ENCODE measurements at regions not wholly inside any gene's neighbourhood (a gene's known extent, or its start where the extent isn't known, plus 50 kb on each side); places are given as distances from the start of the nearest gene placed in this dataset.
"Not testable (repeated sequence)": the region's sequence is repeated elsewhere in the genome, so short reads cannot be mapped to it uniquely, and the experiment has no call there.

DNA sequence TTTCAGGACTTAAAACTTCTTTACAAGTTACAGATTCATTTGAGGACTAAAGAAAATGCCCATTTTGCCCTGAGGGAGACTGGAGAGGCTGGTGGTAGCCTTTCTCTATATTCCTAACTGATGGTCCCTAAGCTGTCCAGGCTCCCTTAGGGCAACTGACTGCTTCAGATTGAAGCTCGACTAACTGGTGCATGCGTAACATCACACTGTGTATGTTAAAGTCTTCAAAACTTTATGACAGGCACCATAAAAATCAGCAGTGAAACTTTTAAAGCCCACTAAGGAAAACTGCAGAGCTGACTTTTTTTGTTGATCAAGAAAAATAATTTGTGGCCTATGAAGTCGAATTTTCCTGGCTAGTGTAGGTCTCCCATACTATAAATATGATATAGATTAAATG, 233.0 kb upstream of the RPS23 start:
- in situ Hi-C loops (cut with MboI; ENCODE audit: low pct_unique_long_range_greater_than_20kb, low sequenced_read_pairs): no loop called here
- DNase-seq: no peak

DNA sequence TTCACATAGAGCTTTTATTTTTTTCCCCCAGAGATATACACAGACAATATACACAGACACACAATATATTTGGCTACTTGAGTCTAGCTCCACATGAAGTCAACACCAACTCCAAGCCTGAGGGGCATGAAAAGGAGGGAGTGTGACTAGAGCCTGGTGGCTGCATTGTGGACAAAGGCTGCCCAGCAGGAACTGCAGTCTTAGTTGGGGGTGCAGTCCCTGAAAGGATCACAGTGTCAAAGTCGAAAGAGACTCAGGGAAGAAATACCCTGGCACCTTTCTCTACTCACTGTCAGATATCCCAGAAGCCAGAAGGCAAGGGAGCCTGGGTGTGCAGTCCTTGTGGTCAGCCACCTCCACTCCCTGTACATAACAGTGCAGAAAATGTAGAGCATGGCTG, 231.6 kb upstream of the RPS23 start:
- DNase-seq: peak; percentile 37
- in situ Hi-C loops (cut with MboI; ENCODE audit: low pct_unique_long_range_greater_than_20kb, low sequenced_read_pairs): no loop called here

DNA sequence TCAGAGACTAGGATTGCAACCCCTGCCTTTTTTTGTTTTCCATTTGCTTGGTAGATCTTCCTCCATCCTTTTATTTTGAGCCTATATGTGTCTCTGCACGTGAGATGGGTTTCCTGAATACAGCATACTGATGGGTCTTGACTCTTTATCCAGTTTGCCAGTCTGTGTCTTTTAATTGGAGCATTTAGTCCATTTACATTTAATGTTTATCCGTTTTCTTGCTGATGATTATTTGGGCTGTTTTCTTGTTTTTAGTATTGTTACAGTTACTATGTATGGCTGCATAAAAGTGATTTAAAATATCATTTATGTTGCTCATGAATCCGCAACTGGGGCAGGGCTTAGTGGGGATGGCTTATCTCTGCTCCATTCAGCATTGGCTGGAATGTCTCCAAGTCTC, 228.2 kb upstream of the RPS23 start:
- DNase-seq; in situ Hi-C loops (cut with MboI; ENCODE audit: low pct_unique_long_range_greater_than_20kb, low sequenced_read_pairs): not testable (repeated sequence)

DNA sequence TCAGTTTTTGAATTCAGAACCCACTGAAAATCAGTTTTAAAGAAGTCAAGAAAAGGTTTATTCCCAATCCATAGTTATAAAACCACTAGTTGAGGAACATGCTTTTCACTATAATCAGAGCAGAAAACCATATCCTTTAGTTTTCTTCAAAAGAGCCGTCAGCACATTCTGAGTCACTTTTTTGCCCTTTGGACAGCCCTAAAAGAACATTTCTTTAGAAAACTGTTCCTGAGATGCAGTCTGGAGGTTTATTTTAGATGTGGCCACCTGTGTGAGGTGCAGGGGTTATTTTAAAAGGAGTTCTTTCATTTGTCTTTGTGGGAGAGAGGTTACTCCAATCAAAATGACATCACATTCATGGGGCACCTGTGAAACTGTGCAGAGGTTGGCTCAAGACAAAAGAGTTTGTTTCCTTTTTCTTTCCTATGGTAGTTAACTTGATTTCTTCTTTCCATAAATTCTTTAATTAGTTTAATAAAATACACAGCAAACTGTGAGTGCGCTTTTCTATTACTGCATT, 221.6 kb upstream of the RPS23 start:
- no peak for DNase-seq
- in situ Hi-C loops (cut with MboI; ENCODE audit: low pct_unique_long_range_greater_than_20kb, low sequenced_read_pairs): no loop called here

DNA sequence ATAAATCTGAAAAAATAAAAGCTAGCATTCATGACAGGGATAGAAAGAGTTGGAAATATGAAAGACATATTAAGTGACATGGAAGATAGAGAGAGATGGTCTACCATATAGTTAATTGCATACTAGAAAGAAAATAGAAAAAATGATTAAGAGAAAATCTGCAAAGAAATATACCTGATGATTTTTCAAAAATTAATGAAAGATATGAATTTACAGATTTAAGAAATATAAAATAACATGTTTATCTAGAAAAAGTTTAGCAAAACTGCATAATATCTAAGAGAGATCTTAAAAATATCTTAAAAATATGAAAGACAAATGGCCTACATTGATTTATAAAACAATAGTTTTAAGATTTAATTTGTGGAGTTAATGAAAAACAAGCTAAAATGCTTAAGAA, 219.1 kb upstream of the RPS23 start:
- DNase-seq: no peak
- in situ Hi-C loops (cut with MboI; ENCODE audit: low pct_unique_long_range_greater_than_20kb, low sequenced_read_pairs): no loop called here

DNA sequence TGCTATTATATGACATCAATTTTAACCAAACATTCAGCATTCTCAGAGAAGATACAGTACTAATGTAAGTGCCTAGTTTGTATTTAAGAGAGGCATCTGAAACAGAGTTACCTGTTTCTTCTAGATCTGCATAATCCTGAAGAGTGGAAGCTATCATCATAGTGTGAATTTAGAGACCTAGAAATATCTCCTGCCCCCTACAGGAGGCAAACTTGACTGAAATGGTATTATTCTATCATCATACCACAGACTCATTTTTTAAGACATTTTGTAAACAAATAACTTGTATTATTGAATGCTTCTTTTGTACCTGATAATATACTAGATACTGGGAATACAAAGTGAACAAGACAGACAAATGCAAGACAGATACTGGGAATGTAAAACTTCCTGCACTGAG, 216.8 kb upstream of the RPS23 start:
- DNase-seq: no peak
- in situ Hi-C loops (cut with MboI; ENCODE audit: low pct_unique_long_range_greater_than_20kb, low sequenced_read_pairs): no loop called here

DNA sequence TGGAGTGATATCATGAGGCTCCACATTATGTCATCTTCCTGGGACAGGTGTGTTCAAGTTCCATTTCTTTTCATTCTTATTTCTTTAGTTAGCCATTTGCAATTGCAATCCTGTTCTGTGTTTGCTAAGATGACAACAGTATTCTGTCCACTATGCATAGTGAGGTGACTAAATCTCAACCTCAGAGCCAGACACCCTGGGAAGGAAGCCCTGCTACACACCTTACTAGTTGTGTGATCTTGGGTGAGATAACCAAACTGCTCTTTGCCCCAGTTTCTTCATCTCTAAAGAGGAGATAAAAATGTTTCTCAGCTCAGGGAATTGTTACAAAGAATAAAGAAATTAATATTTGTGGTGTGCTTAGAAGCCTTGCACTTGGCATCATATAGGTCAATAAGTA, 215.1 kb upstream of the RPS23 start:
- no peak for DNase-seq
- in situ Hi-C loops (cut with MboI; ENCODE audit: low pct_unique_long_range_greater_than_20kb, low sequenced_read_pairs): no loop called here

DNA sequence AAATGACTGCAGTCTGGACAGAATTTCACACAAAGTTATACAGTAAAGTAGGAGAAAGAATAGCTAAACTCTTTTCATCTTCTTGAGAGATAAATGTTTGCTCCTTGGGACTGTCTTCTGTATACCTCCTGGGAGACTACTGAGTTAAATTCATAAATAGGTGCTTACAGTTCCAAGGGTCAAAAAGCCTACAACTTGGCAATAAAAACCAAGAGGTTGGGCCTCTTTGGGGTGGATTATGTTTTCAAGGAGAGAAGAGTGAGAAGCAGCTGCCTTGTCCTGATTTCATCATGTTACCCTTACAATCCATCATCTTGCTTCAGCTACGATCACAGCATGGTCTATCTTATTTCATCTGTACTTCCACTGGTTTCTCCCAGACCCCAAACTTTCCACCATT, 213.2 kb upstream of the RPS23 start:
- in situ Hi-C loops (cut with MboI; ENCODE audit: low pct_unique_long_range_greater_than_20kb, low sequenced_read_pairs): no loop called here
- DNase-seq: no peak

DNA sequence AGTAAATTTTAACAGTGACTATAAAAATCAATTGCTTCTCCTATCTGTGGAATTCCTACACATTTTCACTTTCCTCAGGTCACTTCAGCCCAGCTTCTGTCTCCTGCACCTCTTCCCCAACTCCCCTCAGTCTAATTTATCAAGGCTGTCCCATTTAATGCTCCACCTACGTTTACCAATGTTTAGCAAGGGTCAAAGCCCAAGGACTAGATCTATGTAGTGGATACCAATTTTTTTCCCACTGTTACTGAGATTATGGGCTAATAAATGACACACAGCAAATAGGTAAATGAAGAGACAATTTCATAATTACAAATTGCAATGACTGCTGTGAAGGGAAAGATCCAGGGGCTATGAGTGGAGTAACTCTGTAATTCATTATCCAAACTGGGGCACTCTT, 211.5 kb upstream of the RPS23 start:
- DNase-seq: no peak
- in situ Hi-C loops (cut with MboI; ENCODE audit: low pct_unique_long_range_greater_than_20kb, low sequenced_read_pairs): no loop called here

DNA sequence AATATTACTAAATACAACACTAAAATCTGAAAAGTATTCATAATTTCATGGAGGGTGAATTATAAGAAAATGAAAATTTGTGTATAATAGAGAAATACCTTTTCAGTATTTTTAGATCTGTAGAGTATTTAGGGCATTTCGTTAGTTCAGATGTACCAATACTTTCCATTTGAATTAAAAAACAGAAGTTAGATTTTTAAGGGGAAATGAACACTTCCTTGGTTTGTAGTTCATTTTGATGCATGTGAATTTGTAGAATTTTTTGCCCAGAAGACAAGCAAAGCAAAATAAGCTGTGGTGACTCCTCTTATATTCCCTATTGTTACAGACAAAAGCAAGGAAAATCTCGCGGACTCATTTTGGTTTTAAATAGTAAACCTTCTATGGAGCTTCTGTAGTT, 209.0 kb upstream of the RPS23 start:
- in situ Hi-C loops (cut with MboI; ENCODE audit: low pct_unique_long_range_greater_than_20kb, low sequenced_read_pairs): no loop called here
- DNase-seq: peak; percentile 29

DNA sequence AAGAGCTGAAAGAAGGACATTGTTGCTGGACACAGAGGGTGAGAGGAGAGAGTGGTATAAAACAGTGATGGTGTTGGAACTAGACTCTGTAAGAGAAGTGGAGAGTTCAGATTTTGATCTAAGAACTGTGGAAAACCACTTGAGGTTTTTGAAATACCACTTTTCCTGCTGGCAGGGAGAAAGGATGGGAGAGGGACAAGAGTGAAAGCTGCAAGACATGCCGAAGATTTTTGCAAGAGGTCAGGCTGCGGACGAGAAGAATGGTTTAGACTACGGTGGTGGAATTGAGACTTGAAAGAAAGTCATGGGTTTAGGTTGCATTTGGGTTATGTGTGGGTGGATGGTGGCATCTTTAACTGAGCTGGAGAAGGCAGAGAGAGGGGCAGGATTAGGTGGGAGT, 202.2 kb upstream of the RPS23 start:
- in situ Hi-C loops (cut with MboI; ENCODE audit: low pct_unique_long_range_greater_than_20kb, low sequenced_read_pairs): no loop called here
- DNase-seq: no peak

DNA sequence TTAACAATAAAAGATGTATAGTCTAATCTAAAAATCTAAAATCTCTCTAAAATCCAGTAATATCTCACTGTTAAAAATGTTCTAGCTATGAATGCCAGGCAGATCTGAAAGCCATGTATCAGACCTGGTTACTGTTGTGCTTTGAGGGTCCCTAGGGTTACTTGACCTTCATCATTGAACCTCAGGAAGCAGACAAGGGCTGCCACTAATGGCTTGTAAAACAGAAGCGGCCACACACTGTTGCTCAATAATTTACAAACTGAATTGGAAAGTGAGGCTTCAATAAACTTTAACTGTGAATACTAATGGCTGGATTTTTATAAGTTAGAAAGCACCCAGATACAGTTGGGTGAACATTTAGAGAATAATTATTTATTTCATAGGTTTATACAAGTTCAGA, 198.0 kb upstream of the RPS23 start:
- DNase-seq: peak; percentile 27
- in situ Hi-C loops (cut with MboI; ENCODE audit: low pct_unique_long_range_greater_than_20kb, low sequenced_read_pairs): no loop called here

DNA sequence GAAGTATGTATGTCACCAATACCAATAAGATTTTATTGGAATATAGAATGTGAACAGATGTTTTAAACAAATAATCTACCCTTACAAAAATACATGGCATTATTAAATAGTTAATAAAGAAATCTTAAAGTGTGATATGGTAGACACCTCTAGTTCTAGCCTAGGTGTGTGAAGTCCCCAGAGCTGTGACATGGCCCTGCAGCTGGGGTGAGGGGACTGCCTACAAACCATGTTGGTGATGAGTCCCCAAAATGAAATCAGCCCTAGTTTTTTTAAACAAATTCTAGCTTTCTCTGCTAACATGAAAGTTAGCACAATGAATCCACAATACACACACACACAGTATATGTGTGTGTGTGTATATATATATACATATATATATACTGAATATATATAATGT, 195.1 kb upstream of the RPS23 start:
- in situ Hi-C loops (cut with MboI; ENCODE audit: low pct_unique_long_range_greater_than_20kb, low sequenced_read_pairs): no loop called here
- DNase-seq: no peak

DNA sequence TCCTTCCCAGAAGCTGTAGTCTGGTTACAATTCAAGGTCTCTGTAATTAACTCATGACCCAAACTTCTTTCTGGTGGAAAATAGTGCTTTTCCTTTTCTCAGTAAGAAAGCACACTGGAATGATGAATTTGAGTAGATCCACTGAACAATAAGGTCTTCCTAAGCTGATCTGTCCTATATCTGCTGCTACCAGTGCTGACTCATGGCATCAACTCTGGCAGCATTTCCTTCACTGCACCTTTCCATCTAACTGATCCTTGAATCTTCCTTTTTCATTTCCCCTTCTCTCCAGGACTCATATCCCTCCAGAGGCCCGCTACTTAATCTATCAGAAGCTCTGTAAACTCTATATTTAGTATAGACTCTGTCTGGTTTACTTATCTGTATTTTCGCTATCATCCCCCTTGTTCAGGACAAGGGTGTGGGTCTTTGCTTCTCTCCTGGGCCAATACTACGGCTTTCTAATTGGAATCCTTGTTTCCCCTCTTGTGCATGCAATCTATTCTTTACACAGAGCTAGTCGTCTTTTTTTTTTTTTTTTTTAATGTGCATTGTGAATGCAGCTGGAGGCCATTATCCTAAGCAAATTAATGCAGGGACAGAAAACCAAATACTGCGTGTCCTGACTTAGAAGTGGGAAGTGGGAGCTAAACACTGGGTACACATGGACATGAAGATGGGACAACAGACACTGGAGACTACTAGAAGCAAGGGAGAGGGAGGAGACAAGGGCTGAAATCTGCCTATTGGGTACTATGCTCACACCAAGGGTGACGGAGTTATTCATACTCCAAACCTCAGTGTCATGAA, 192.2 kb upstream of the RPS23 start:
- DNase-seq: no peak
- in situ Hi-C loops (cut with MboI; ENCODE audit: low pct_unique_long_range_greater_than_20kb, low sequenced_read_pairs): no loop called here

DNA sequence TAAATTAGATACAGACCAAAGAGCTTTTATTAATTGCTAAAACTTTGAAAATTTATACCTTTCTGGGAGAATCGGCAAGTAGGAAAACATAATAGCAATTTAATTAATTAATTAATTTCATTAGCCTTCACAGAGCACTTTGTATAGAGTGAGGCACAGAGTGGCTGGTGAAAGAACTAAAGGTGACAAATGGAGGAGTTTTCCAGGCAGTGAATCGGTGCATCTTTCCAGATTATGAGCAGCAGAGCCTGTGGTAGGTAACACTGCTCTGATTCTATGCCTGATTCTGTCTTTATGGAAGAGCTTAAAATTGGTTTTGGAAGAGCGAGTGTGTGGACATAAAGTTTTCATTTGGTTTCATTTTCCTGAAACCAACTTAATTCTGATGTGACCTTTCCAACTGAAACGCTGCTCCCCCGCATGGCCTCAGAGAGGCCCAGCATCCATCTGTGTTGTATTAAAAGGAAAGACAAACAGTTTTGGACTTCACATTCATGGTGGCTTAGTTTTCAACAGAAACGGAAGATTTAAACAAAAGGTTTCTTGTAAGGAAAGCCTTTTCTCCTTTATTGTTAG, 188.9 kb upstream of the RPS23 start:
- peak; percentile 39 for DNase-seq
- in situ Hi-C loops (cut with MboI; ENCODE audit: low pct_unique_long_range_greater_than_20kb, low sequenced_read_pairs): no loop called here

DNA sequence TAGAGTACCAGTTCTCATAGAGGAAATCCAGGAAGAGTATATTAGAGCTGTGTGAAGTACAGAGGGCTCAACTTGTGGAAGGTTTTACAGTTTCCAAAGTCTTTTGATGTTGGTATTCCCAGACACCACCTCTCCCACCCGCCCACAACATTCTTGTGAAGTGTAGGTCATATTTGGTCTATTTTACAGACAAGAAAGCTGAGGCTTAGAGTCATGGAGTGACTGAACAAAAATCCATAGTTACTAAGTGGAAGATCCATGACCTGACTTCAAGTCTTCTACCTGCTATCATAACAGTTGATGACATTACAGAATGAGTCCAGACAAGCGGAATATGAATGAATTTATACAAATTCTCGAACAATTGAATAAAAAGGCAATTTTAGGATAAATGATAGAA, 187.1 kb upstream of the RPS23 start:
- in situ Hi-C loops (cut with MboI; ENCODE audit: low pct_unique_long_range_greater_than_20kb, low sequenced_read_pairs): no loop called here
- no peak for DNase-seq

DNA sequence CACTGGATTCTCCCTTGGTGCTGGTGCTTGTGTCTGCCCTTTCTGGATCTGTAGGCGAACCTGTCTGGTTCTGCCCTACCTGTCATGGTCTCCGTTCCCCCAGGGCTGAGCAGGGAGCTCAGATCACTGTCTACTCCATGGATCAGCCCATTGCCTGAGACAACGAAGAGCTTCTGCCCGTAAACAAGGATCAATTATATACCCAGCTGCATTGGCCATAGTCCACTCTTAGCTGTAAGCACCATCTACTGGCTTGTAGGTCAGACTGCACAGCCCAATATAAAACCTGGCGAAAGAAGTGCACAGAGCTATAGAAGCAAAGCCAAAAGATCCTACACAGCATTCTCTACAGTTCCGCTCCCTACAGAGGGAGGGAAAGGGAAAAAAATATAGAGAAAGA, 181.5 kb upstream of the RPS23 start:
- in situ Hi-C loops (cut with MboI; ENCODE audit: low pct_unique_long_range_greater_than_20kb, low sequenced_read_pairs): no loop called here
- no peak for DNase-seq

DNA sequence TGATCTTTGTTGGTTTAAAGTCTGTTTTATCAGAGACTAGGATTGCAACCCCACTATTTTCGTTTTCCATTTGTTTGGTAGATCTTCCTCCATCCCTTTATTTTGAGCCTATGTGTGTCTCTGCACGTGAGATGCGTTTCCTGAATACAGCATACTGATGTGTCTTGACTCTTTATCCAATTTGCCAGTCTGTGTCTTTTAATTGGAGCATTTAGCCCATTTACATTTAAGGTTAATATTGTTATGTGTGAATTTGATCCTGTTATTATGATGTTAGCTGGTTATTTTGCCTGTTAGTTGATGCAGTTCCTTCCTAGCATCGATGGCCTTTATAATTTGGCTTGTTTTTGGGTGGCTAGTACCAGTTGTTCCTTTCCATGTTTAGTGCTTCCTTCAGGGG, 177.2 kb upstream of the RPS23 start:
- in situ Hi-C loops (cut with MboI; ENCODE audit: low pct_unique_long_range_greater_than_20kb, low sequenced_read_pairs); DNase-seq: not testable (repeated sequence)

DNA sequence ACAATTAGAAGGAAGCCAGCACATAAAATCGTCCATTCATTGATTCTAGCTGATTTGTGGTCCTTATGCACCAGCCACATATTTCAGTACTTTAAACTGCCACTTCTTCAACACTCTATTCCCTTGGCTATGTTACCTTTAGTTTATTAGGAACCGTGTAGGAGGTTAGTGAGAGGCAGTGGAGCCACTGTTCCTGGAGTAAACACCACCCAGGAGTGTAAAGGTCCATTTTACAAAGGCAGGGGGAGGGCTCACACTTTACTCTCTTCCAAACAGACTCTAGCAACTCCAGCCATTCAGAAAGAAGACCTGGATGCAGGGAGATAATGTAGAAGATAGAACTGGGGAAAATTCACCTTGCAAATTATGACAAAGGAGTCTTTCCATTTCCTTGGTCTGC, 170.2 kb upstream of the RPS23 start:
- in situ Hi-C loops (cut with MboI; ENCODE audit: low pct_unique_long_range_greater_than_20kb, low sequenced_read_pairs): no loop called here
- DNase-seq: no peak

DNA sequence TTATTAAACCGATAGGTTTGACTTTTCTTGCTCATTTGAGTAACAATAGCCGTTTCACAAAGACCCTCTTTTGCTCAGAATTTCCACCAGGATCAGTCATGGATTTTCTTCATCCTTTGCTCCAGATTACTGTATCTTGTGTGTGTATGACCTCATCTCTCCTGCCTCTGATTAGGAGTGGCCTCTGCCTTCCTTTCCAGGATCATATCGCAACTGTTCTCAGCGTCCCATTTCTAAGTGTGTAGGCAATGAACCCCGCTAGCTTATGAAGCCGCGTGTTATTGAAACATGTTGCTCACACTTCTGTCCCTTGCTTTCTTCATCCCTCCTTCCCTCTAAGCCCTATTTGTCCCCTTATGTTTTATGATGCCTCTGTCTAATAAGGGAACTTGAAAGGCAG, 169.8 kb upstream of the RPS23 start:
- in situ Hi-C loops (cut with MboI; ENCODE audit: low pct_unique_long_range_greater_than_20kb, low sequenced_read_pairs): no loop called here
- no peak for DNase-seq

DNA sequence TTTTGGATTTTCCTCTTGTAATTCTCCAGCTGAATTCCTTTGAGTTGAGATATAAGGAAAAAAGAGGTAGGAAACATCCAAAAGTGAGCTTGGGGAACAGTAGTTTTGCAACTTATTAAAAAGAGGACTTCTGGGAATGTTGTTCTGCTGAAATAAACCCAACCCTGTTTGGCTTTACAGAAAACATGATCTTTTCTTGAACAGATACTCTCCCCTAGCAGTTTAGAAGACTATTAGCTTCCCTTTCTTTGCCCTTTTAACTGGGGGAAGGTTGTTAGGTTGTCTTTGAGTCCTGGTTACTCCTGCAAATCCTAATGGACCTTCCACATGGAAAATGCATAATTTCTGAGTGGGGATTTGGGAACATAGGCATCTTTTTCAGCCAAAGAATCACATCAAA, 168.7 kb upstream of the RPS23 start:
- DNase-seq: no peak
- in situ Hi-C loops (cut with MboI; ENCODE audit: low pct_unique_long_range_greater_than_20kb, low sequenced_read_pairs): no loop called here
